ENCODE measurements at regions not wholly inside any gene's neighbourhood (a gene's known extent, or its start where the extent isn't known, plus 50 kb on each side); places are given as distances from the start of the nearest gene placed in this dataset.

DNA sequence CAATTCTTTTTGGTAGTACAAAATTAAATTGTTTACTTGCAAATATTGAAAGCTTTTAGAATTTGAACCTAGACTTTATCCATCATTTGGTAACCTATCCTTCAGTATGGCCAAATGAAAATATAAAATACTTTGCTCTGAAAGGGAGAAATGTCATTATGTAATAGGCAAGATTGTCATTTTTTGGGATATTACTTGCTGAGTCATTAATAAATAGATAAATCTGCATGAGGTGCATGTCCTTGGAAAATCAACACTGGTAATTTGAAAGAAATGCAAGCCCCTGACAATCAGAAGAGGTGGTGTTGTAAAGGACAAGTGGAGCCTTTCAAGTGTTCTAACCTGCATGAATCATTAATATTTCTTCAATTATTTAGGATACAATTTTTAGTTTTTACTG is 231.8 kb upstream of the CCNG1 start:
- TF ChIP-seq, protein P1, sequence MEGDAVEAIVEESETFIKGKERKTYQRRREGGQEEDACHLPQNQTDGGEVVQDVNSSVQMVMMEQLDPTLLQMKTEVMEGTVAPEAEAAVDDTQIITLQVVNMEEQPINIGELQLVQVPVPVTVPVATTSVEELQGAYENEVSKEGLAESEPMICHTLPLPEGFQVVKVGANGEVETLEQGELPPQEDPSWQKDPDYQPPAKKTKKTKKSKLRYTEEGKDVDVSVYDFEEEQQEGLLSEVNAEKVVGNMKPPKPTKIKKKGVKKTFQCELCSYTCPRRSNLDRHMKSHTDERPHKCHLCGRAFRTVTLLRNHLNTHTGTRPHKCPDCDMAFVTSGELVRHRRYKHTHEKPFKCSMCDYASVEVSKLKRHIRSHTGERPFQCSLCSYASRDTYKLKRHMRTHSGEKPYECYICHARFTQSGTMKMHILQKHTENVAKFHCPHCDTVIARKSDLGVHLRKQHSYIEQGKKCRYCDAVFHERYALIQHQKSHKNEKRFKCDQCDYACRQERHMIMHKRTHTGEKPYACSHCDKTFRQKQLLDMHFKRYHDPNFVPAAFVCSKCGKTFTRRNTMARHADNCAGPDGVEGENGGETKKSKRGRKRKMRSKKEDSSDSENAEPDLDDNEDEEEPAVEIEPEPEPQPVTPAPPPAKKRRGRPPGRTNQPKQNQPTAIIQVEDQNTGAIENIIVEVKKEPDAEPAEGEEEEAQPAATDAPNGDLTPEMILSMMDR (IDR thresholded peaks at IDR 0.05): no peak
- TF ChIP-seq POLR2A (IDR thresholded peaks at IDR 0.05): no peak

All from adrenal gland (tissue), 5 donors.